Frontal cortex (tissue), 4 donors: ENCODE measurements at regions not wholly inside any gene's neighbourhood (a gene's known extent, or its start where the extent isn't known, plus 50 kb on each side); places are given as distances from the start of the nearest gene placed in this dataset. TPM values are rescaled to one million over a fixed set of nuclear protein-coding genes. Genes with fewer than 3 reads are reported as not detected.
"Not testable (repeated sequence)": the region's sequence is repeated elsewhere in the genome, so short reads cannot be mapped to it uniquely, and the experiment has no call there.

Source experiments
- DNase-seq, 2 donors: peaks; one replicate each; pipeline ENCODE4 v3.0.0; 2012; ENCODE audit warnings: low spot score in 2 of 2
- FAIRE-seq: peaks from 2 replicates; lab custom pipeline; 2012; peaks lifted over from hg19 to GRCh38; lab: Jason Lieb, UNC
- small RNA-seq: library from RNA; depleted of rRNA; stranded (forward); fragments of <200 nt; gene quantifications from one replicate; pipeline ENCODE3, GENCODE V24; 2014
- donor health status: control.
- donor health status: control.
- donor health status: control.

DNA sequence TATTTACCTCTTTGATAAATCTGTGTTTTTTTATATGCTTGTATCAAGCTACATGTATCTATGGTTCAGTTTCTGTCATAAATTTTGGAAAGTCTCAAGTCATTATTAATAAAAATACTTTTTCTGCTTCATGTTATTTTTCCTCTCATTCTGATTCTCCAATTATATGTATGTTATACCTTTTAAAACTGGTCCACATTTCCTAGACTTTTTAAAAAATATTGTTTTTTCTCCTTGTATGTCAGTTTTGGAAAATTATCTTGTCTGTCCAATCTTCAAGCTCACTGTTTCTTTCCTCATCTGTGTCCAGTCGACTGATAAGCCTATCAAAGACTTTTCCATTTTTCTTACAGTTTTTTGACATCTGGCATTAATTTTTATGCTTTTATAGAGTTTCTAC lies 253.4 kb downstream of the ASXL3 start:
- no peak for FAIRE-seq

GRCh38 chr18:33830213-33830612 lies 252.2 kb downstream of the ASXL3 start:
- FAIRE-seq (no peak), DNase-seq (no peak)

More for the DNA sequence above, 253.4 kb downstream of the ASXL3 start:
- no peak for DNase-seq

GRCh38 chr18:33828949-33829348 lies 250.9 kb downstream of the ASXL3 start:
- no peak for FAIRE-seq

GRCh38 chr18:33826151-33826550 lies 248.1 kb downstream of the ASXL3 start:
- FAIRE-seq (no peak), DNase-seq (no peak)

More at GRCh38 chr18:33828949-33829348, 250.9 kb downstream of the ASXL3 start:
- no peak for DNase-seq

DNA sequence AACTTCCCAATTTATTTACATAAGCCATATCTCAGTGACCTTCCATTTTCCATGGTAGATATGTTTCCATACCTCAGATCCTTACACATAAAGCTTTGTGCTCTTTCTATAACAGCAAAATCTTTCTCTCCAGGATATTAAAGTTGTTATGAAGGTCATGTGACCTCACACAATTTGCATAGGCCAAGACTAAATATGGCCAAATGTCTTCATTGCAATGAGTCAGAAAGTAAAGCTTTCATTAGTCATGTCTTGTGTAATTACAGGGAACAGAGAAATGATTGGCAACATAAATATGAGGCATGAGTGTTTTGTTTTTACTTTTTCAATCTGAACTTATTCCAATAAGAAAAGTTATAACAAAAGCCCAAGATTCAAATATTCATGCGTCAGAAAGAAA lies 243.5 kb downstream of the ASXL3 start:
- no peak for DNase-seq

GRCh38 chr18:33820517-33821371 lies 242.7 kb downstream of the ASXL3 start:
- FAIRE-seq (no peak), DNase-seq (no peak)

More for the DNA sequence above, 243.5 kb downstream of the ASXL3 start:
- no peak for FAIRE-seq

DNA sequence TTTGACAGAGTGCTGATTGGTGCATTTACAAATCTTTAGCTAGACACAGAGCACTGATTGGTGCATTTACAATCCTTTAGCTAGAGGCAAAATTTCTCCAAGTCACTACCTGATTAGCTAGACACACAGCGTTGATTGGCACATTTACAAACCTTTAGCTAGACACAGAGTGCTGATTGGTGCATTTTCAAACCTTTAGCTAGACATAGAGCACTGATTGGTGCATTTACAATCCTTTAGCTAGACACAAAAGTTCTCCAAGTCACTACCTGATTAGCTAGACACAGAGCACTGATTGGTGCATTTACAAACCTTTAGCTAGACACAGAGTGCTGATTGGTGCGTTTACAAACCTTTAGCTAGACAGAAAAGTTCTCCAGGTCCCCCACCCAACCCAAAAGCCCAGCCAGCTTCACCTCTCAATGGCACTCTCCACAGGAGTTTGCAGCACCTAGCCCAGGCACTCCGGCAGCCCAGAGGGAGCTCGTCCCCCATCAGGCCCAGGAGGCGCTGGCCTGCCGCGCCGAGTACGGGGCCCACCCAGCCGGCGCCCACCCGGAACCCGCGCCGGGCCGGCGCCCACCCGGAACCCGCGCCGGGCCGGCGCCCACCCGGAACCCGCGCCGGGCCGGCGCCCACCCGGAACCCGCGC lies 241.8 kb downstream of the ASXL3 start:
- DNase-seq, FAIRE-seq: not testable (repeated sequence)

DNA sequence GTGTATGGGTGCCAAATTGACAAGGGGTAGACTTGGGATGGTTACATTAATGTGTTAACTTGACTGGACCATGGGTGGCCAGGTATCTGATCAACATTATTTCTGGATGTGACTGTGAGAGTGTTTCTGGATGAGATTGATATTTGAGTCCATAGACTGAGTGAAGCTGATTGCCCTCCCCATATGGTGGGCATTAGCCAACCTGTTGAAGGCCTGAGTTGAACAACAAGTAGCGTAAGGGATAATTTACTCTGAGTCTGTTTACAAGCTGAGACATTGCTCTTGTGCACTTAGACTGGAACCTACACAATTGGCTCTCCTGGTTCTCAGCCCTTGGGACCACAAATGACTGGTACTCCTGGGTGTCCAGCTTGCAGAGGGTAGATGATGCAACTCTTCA lies 240.1 kb downstream of the ASXL3 start:
- no peak for FAIRE-seq
- no peak for DNase-seq

DNA sequence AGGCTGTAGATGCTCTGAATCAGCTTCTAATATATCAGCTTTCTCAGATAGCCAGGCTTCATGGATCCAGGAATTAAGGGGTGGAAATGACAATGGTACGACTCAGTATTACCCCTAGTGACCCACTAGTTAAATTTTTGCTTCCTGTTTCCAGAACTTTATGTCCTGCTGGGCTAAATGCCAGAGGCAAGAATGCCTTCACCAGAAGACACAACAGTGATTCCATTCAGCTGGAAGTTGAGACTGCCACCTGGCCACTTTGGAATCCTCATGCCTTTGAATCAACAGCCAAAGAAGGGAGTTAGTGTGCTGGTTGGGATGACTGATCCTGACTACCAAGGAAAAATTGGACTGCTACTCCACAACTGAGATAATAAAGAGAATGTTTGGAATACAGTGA lies 239.1 kb downstream of the ASXL3 start:
- DNase-seq: no peak
- FAIRE-seq: no peak

GRCh38 chr18:33814546-33814945 lies 236.5 kb downstream of the ASXL3 start:
- FAIRE-seq: no peak
- DNase-seq: no peak

DNA sequence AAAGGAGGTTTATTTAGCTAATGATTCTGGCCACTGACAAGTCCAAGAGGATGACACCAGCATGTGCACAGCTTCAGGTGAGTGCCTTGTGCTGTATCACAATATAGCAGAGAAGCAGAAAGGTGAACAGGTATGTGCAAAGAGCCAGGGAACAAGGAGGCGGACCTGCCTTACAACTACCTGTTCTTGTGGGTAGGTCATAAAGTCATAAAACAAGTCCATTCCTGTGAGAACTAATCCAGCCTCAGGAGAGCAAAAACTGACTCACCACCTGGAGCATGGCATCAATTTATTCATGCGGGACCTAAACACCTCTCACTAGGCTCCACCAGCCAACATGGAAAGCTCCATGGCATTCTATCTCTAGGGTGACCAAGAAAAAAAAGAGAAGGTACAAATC lies 234.2 kb downstream of the ASXL3 start:
- DNase-seq: no peak
- FAIRE-seq: no peak

- no peak for FAIRE-seq
These were observed 227.6 kb downstream of the ASXL3 start for GRCh38 chr18:33805592-33805991.

DNA sequence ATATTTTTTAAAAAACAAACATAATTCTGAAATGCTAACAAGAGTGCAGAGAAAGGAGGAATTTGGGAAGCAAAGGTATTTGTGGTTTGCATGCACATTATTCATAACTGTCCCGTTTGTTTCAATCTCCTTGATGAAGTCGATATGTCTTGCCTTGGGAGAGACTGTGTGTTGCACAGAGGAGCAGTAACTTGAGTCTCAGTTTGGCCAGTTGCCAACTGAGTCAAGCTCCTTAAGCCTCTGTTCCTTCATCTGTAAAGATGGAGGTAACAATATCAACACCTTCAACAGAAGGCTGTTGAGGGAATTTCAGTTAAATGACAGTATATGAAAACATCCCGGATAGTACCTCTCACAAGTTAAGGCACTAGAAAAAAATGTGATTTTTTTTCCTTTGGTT lies 226.2 kb downstream of the ASXL3 start:
- DNase-seq: no peak
- no peak for FAIRE-seq

More at GRCh38 chr18:33805592-33805991, 227.6 kb downstream of the ASXL3 start:
- no peak for DNase-seq

DNA sequence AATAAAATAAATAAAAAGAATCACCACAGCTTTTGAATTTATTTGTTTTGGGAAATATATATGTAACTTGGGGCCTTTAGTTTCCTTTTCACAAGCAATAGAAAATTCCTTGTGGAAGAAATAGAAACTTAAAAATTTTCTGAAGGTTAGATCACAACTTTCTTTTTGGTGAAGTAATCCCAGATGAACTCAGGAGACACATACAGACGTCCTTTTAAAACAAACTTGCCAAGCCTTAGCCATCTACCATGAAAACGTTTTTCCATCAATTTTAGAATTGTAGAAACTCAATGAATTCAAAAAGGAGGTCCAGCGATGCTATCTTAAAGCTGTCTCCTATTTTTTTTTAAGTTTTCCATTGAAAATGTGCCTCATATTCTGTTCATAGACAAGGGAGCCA lies 225.6 kb downstream of the ASXL3 start:
- no peak for DNase-seq
- FAIRE-seq: no peak

GRCh38 chr18:33802955-33803354 lies 224.9 kb downstream of the ASXL3 start:
- no peak for DNase-seq
- FAIRE-seq: no peak

Small RNAs in the stretch of these regions (small RNA-seq; reads per million reads assigned to genes)
- gene RF00019: not detected
